DMS79 treated with DMSO at 0.1 percent for 48 hours (cell line): ENCODE measurements at regions not wholly inside any gene's neighbourhood (a gene's known extent, or its start where the extent isn't known, plus 50 kb on each side); places are given as distances from the start of the nearest gene placed in this dataset.

Source experiments
- DNase-seq: peaks from one replicate; lab custom pipeline; 2025; lab: John Stamatoyannopoulos, UW

DNA sequence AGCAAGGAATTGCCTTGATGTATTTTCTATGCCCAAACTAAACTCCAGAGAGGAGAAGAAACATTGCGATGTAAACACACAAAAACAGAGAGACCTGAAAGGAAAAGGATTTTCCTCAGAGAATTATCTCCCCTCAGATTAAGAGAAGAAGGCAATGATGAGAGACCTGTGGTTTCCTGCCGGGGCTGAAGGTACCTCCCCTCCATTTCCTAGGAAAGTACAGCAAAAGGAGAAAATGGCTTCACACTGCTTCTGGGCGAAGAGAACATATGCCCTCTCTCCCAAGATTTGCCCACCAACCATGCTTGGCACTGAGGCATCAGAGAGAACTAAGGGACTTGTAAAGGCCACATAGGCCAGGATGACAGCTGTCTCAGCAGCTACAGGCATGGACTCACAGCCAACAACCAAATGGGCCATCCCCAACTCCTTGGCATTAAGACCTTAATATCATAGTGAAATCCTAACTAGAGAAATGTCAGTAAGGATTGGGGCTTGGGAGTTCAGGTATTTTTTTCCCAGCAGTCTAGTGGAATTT is 523.0 kb downstream of the PTPRC start:
- no peak for DNase-seq

DNA sequence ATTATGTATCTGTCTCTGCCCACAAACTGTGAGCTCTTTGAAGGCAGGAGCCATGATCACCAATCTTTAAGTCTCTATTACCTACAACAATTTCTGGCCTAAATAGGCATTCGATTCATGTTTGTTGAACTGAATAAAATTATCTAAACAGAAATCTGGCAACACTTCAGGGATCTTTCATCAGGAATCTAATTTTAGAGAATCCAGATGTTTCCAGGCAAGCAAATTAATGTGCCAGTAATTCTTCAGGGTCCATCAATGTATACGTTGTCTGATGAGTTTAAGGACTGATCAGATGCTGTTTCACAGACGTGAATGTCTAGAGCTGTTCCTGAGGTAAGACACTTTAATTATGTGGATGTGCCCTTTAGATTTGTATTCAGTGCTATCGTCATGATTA is 524.4 kb downstream of the PTPRC start:
- no peak for DNase-seq

DNA sequence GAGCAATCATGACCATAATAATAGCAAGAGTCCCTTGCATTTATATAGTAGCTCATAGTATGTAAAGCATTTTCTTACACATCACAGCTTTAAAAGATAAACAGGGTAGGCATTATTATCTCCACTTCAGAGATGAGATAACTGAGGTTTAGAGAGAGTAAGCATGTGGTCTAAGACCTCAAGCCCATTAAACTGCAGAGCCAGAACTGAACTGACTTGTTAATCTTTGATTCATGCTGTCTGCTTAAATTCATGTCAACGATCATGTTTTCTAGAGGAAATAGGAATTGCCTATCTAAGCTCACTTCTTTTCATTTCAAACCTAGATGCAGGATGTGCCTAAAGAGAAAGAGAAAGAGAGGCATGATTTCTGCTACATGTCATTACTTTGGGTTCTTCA is 524.8 kb downstream of the PTPRC start:
- DNase-seq, result no peak

DNA sequence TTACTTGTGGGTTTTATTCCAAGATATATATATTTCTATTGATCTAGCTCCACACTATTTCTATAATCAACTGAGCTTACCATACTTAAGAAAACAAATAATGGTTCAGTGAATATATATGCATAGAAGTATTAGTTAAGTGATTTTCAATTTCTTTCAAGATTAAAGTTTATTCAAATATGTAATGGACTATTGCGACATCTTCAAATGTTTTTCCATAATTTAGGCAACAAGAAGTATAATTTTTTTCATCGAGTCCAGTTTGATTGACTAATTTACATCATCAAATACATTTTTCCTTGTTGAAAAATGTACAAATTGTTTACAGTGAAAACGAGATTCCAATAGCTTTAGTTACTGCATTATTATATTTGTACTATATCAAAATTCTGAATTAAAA is 528.6 kb downstream of the PTPRC start:
- DNase-seq, result no peak

DNA sequence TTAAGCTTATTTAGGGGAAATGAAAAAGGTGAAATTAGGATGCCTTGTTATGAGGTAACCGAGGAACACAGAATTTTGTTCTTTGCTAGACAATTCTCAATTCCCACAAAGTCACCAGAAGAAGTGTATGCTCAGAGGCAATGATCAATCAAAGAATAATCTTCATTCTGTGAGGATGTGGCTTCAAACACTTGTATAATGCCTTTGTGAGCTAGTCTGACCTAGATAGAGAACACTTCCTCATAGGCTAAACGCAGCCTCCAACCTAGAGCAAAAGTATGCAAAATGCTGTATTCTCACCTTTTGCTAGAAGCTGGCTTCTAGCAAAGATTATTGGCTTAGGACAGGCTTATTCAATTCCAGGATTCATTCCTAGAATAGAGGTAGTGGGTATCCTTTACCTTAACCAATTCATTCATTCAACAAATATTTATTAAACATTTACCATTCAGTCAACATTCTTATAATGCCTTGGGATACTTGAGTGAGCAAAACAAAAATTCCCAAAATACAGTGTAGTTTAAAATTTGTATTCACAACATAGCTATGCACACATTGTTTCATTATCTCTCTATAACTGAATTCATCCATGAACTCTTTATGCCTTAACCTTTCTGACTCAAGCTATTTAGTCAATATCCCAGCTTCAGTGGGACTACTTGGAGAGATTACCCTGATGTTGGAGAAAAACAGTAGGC is 530.2 kb downstream of the PTPRC start:
- DNase-seq, result no peak

DNA sequence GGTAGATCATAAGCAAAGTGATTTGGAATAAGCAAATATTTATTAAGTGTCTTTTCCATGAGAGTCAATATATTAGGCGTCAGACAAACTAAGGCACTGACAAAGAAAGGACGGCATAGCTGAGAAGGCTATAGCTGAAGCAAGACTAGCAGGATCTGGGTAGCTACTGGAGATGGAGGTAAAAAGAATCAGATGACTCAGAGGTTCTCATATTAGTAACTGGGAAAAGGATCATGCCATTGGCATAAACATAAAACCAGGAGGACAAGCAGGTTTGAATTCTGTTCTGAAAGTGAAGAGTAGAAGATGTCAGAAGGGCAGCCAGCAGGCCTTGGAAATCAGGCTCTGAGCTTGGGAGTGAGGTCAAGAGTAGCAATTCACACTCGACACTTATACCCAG is 531.9 kb downstream of the PTPRC start:
- DNase-seq, result no peak

- DNase-seq, result no peak
Observed at GRCh38 chr1:199172171-199173124, 533.6 kb downstream of the PTPRC start.

GRCh38 chr1:199173356-199173755 is 534.5 kb downstream of the PTPRC start:
- DNase-seq, result no peak

- DNase-seq, result no peak
Observed at GRCh38 chr1:199174336-199174735, 535.5 kb downstream of the PTPRC start.

GRCh38 chr1:199176713-199177112 is 537.9 kb downstream of the PTPRC start:
- DNase-seq, result no peak

- DNase-seq, result no peak
Observed at GRCh38 chr1:199177241-199177640, 538.4 kb downstream of the PTPRC start.

GRCh38 chr1:199178646-199179045 is 539.8 kb downstream of the PTPRC start:
- no peak for DNase-seq

DNA sequence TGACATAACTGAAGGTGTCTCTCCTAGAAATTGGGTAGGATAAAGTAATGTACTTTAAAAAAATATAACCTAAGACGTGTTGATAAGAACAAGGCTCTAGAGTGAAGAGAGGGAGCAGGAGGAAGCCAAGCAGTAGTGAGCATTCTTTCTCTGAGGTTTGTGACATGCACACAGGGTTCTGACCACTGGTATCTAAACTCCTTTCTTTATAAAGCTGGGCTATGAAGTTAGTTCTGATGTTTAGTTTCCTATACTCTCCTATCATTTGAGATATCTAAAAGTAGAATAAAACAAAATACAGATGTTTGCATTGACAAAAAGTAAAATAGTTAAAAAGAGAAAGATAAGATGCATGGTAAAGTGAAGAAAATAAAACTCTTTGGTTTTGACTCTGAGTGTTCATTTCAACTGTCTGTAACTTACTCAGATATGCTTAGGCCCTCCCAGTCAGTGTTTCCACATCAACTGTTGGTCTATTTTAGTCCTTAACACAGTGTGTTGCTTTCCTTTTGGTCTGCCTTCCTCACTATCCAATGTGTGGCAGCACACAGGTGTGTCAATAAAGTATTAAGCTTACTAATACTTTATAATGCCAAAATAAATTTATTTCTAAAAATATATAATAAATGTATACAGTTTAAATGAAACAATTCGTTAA is 543.5 kb downstream of the PTPRC start:
- DNase-seq, result no peak

GRCh38 chr1:199184180-199184579 is 545.3 kb downstream of the PTPRC start:
- DNase-seq, result no peak

GRCh38 chr1:199194862-199195261 is 556.0 kb downstream of the PTPRC start:
- no peak for DNase-seq

- no peak for DNase-seq
Observed at GRCh38 chr1:199197695-199198094, 558.9 kb downstream of the PTPRC start.

DNA sequence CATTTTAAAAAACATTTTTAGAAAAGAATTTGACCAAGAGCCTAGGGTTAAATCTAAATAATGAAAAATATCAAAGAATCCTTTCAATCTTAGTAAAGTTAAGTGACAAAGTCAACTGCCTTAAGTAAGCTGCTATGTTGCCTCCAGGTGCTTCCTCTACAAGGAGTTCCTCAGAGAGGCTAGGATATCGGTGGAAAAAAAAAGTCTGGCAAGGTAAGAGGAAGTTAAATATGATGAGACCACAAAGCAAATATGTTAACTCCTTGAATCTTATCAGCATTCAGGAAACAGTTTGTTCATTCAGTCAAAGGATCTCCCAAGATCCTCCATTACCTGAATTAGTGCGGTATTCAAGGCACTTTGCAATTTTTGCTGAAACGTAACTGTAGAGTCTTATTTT is 563.5 kb downstream of the PTPRC start:
- DNase-seq, result no peak

DNA sequence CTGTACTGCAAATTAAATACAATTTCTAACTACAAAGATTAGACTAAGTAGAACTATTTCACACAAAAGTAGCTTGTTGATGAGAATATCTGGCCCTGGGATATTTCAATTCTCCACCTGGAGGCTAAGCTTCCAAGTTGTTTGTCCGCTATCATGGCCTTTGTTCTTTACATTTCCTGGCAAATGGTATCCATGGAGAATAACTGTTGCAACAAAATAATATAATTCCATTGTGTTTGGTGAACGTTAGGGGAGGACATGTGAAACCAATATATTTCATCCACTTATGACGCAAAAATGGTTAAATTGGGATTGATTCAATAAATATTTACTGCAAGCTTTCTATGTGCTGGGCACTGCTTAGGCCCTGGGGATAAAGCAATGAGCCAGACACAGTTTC is 565.4 kb downstream of the PTPRC start:
- DNase-seq, result no peak

GRCh38 chr1:199205740-199206441 is 567.1 kb downstream of the PTPRC start:
- DNase-seq, result no peak

GRCh38 chr1:199208847-199209246 is 570.0 kb downstream of the PTPRC start:
- no peak for DNase-seq

GRCh38 chr1:199218065-199218464 is 579.2 kb downstream of the PTPRC start:
- DNase-seq, result no peak

- no peak for DNase-seq
Observed at GRCh38 chr1:199218533-199218932, 579.7 kb downstream of the PTPRC start.
